MM.1S (cell line): ENCODE measurements at regions not wholly inside any gene's neighbourhood (a gene's known extent, or its start where the extent isn't known, plus 50 kb on each side); places are given as distances from the start of the nearest gene placed in this dataset.

Experiments used
- EZH2 ChIP-seq: fragments of 300-600 bp; sonication (generic); optimal IDR thresholded peaks from 2 replicates; pipeline ENCODE3; 2017; ENCODE audit warnings: low read depth, mild to moderate bottlenecking, antibody characterized with exemption, low read length, mixed read lengths
- EZH2phosphoT487 ChIP-seq: fragments of 300-600 bp; sonication (generic); IDR thresholded peaks from 2 replicates; pipeline ENCODE4 v1.6.1; 2018; ENCODE audit warnings: antibody characterized with exemption, low read length
- TF ChIP-seq, protein P1 (sequence below): fragments of 300-600 bp; sonication (generic); IDR thresholded peaks from 2 replicates; pipeline ENCODE4 v1.5.1; 2016; ENCODE audit warnings: antibody characterized with exemption, low read length, mixed read lengths

DNA sequence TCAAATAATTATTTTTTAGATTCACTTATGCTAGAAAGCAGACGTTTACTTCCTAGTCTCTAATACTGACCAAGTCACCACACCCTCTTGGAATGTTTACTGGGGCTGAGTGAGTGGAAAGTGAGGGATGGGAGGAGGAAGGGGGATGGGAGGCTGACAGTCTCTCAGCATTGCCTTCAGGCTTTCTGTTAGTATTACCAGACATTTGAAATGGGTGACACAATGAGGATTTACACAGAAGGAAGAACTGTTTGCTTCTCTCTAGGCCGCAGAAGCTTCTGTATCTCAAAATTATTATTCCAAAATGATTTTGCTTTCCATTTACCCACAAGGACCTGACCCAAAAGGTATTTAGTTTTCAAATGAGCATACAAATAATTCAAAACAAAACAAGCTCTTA, 232.8 kb upstream of the ZNF608 start:
- TF ChIP-seq, protein P1, sequence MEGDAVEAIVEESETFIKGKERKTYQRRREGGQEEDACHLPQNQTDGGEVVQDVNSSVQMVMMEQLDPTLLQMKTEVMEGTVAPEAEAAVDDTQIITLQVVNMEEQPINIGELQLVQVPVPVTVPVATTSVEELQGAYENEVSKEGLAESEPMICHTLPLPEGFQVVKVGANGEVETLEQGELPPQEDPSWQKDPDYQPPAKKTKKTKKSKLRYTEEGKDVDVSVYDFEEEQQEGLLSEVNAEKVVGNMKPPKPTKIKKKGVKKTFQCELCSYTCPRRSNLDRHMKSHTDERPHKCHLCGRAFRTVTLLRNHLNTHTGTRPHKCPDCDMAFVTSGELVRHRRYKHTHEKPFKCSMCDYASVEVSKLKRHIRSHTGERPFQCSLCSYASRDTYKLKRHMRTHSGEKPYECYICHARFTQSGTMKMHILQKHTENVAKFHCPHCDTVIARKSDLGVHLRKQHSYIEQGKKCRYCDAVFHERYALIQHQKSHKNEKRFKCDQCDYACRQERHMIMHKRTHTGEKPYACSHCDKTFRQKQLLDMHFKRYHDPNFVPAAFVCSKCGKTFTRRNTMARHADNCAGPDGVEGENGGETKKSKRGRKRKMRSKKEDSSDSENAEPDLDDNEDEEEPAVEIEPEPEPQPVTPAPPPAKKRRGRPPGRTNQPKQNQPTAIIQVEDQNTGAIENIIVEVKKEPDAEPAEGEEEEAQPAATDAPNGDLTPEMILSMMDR = no peak
- TF ChIP-seq EZH2 (no peak), EZH2phosphoT487 (no peak)
